Endothelial cell of umbilical vein (primary cell): ENCODE measurements at regions not wholly inside any gene's neighbourhood (a gene's known extent, or its start where the extent isn't known, plus 50 kb on each side); places are given as distances from the start of the nearest gene placed in this dataset.

ENCODE experiments used
- BruUV-seq: library from RNA; stranded (reverse); fragments of 400-500 nt; replicated peaks from 2 replicates; lab custom pipeline; 2021; lab: Mats Ljungman, UMichigan
- CTCF ChIA-PET: fragments of 300-600, 350-600 bp; sonication (Branson Sonifier 250); formaldehyde crosslinking; loops from one replicate; lab custom pipeline; 2021; ENCODE audit warnings: antibody characterized with exemption, inconsistent platforms; lab: Charles Lee
- POLR2A ChIA-PET: fragments of 300-600, 350-600 bp; sonication (Branson Sonifier 250); formaldehyde crosslinking; loops from one replicate; lab custom pipeline; 2021; ENCODE audit warnings: antibody characterized with exemption, inconsistent platforms; lab: Charles Lee
- DNase-seq: peaks from one replicate; pipeline ENCODE4 v3.0.0-alpha.2; 2011; ENCODE audit warnings: low read depth, low spot score
- FAIRE-seq: peaks from 2 replicates; lab custom pipeline; 2011; peaks lifted over from hg19 to GRCh38; lab: Jason Lieb, UNC
- H2AFZ ChIP-seq: 2 replicates; pipeline ENCODE4 v1.6.0; 2012; ENCODE audit warnings: low read depth, low read length, control low read depth, inconsistent platforms
- H3K27ac ChIP-seq: 2 replicates; pipeline ENCODE4 v1.5.1; 2011; ENCODE audit warnings: low read depth, mild to moderate bottlenecking, control low read depth, low read length, moderate library complexity; ENCODE audit not compliant: insufficient read depth
- H3K27me3 ChIP-seq, 2 experiments: 2 replicates each; pipeline versions ENCODE4 v1.6.0 to v1.6.1; 2011; ENCODE audit warnings: low read length in 2 of 2, mixed read lengths in 1 of 2; ENCODE audit not compliant: control insufficient read depth in 2 of 2, insufficient read depth in 2 of 2
- H3K36me3 ChIP-seq, 2 experiments: 2 replicates in 1 of 2; 3 replicates in 1 of 2; pipeline ENCODE4 v1.5.1; 2011; ENCODE audit warnings: low read length in 2 of 2, mild to moderate bottlenecking in 1 of 2, moderate library complexity in 1 of 2; ENCODE audit not compliant: control insufficient read depth in 2 of 2, insufficient read depth in 2 of 2; ENCODE audit errors: extremely low read depth in 1 of 2
- H3K4me1 ChIP-seq: 3 replicates; pipeline ENCODE4 v1.5.1; 2011; ENCODE audit warnings: mild to moderate bottlenecking, low read length; ENCODE audit not compliant: control insufficient read depth, insufficient read depth; ENCODE audit errors: extremely low read depth
- H3K4me2 ChIP-seq: 2 replicates; pipeline ENCODE4 v1.6.1; 2011; ENCODE audit warnings: low read length, control low read depth, mixed read lengths; ENCODE audit not compliant: insufficient read depth
- H3K4me3 ChIP-seq, 3 experiments: fragments of 200-600 bp in 1 of 3; sonication (generic), shearing (Covaris generic) in 1 of 3; replicated peaks in 1 of 3; 2 replicates each; pipeline ENCODE4 v1.5.1; 2011 to 2016; ENCODE audit warnings: control low read depth in 3 of 3, low read length in 3 of 3, mild to moderate bottlenecking in 2 of 3, inconsistent platforms in 1 of 3, low read depth in 1 of 3, moderate library complexity in 1 of 3; ENCODE audit not compliant: insufficient read depth in 1 of 3
- H3K79me2 ChIP-seq: 2 replicates; pipeline ENCODE4 v1.6.0; 2012; ENCODE audit warnings: low read length, inconsistent platforms; ENCODE audit not compliant: control insufficient read depth, insufficient read depth
- H3K9ac ChIP-seq: replicated peaks from 2 replicates; pipeline ENCODE3; 2011; ENCODE audit warnings: low read length, control low read depth; ENCODE audit not compliant: insufficient read depth; ENCODE audit errors: extremely low read depth
- H3K9me1 ChIP-seq: replicated peaks from 3 replicates; pipeline ENCODE4 v1.6.0; 2011; ENCODE audit warnings: mild to moderate bottlenecking, low read length; ENCODE audit not compliant: control insufficient read depth, insufficient read depth; ENCODE audit errors: extremely low read depth
- H3K9me3 ChIP-seq: replicated peaks from 2 replicates; pipeline ENCODE4 v1.5.1; 2012; ENCODE audit warnings: low read length, inconsistent platforms; ENCODE audit not compliant: control insufficient read depth, insufficient read depth
- H4K20me1 ChIP-seq: replicated peaks from 2 replicates; pipeline ENCODE3; 2011; ENCODE audit warnings: mild to moderate bottlenecking, low read length; ENCODE audit not compliant: control insufficient read depth, insufficient read depth; ENCODE audit errors: extremely low read depth
- CTCF ChIP-seq, 2 donors: IDR thresholded peaks; 1 replicate in 1 of 2; 2 replicates in 1 of 2; pipeline ENCODE4 v1.5.1; 2011; ENCODE audit warnings: low read length in 2 of 2, mild to moderate bottlenecking in 2 of 2, moderate library complexity in 2 of 2, control low read depth in 1 of 2, inconsistent platforms in 1 of 2, low read depth in 1 of 2; ENCODE audit not compliant: insufficient read depth in 1 of 2; ENCODE audit errors: extremely low read depth in 1 of 2
- EZH2 ChIP-seq: IDR thresholded peaks from 2 replicates; pipeline ENCODE4 v1.6.1; 2012; ENCODE audit warnings: borderline replicate concordance, low read depth, mild to moderate bottlenecking, moderate library complexity, low read length, inconsistent platforms; ENCODE audit not compliant: severe bottlenecking
- FOS ChIP-seq: IDR thresholded peaks from 2 replicates; pipeline ENCODE4 v1.6.1; 2011; ENCODE audit warnings: mild to moderate bottlenecking, low read length, moderate library complexity, borderline replicate concordance; ENCODE audit not compliant: insufficient read depth
- GATA2 ChIP-seq: IDR thresholded peaks from 2 replicates; pipeline ENCODE4 v1.7.0; 2011; ENCODE audit warnings: low read depth, mild to moderate bottlenecking, moderate library complexity, mixed read lengths, low read length; ENCODE audit not compliant: insufficient read length, insufficient read depth
- JUN ChIP-seq: IDR thresholded peaks from 2 replicates; pipeline ENCODE4 v1.6.1; 2011; ENCODE audit warnings: borderline replicate concordance, low read depth; ENCODE audit not compliant: insufficient read length, insufficient read depth
- MYC ChIP-seq: IDR thresholded peaks from one replicate; pipeline ENCODE4 v1.6.1; 2011; ENCODE audit warnings: mild to moderate bottlenecking, low read depth, low read length
- POLR2A ChIP-seq: IDR thresholded peaks from 2 replicates; pipeline ENCODE4 v1.6.1; 2012; ENCODE audit warnings: low read depth, mild to moderate bottlenecking, control low read depth, low read length
- POLR2AphosphoS5 ChIP-seq: IDR thresholded peaks from 2 replicates; pipeline ENCODE4 v1.6.1; 2012; ENCODE audit warnings: low read depth, mild to moderate bottlenecking, control low read depth, low read length, moderate library complexity; ENCODE audit not compliant: insufficient read depth
- dilution Hi-C: fragments of 300-500 bp; cut with MboI; formaldehyde crosslinking; loops from one replicate; pipeline ENCODE4 v1.15.0; 2019; ENCODE audit warnings: low sequenced_read_pairs; ENCODE audit not compliant: extremely low pct_ligation_motif_present
- intact Hi-C: fragments of 100-400 bp; cut with micrococcal nuclease; formaldehyde crosslinking; loops from one replicate; pipeline ENCODE4 v1.10.0; 2022
- TF ChIP-seq, protein P1 (sequence below): IDR thresholded peaks from 2 replicates; pipeline ENCODE4 v1.6.1; 2011; ENCODE audit not compliant: insufficient read depth, insufficient read length

DNA sequence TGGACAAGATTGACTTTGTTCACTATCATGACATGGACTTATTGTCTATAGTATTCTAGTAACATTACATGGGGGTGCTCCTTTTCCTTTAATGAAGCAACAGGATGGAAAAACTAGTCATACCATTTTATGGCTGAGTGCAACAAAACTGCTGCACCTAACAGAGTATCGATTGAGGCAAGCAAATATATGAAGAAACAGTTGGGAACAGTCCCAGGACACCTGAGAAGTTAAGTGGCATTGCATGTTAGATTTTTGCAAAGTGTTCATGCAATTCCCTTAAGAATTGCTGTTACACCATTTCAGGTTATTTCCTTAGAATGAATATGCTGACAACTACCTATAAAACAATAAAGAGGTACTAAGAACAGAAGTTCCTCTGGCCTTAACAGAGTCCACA is 541.5 kb upstream of the ANO3 start:
- Histone ChIP-seq H3K27me3 (no peaks in the 10 kb centered on the region), H3K36me3 (no peaks in the 10 kb centered on the region), H4K20me1 (no peaks in the 10 kb centered on the region), H3K4me3 (no peak overlapping the region), H3K9me1 (no peaks in the 10 kb centered on the region), H3K27ac (no peak overlapping the region), H3K4me1 (no peaks in the 10 kb centered on the region), H3K79me2 (no peaks in the 10 kb centered on the region), H3K9me3 (no peaks in the 10 kb centered on the region), H3K9ac (no peak overlapping the region), H3K4me2 (no peak overlapping the region), H2AFZ (no peak overlapping the region)
- intact Hi-C loops, result no loop called here
- FAIRE-seq (no peak), DNase-seq (no peak)
- TF ChIP-seq MYC, result no peak
- no peak for TF ChIP-seq FOS
- no peak for TF ChIP-seq JUN
- TF ChIP-seq EZH2, result no peak
- TF ChIP-seq CTCF (IDR thresholded peaks at IDR 0.05; ENCODE audit: extremely low read depth in 1 of 2, insufficient read depth in 1 of 2, low read depth in 1 of 2, low read length in 2 of 2), result no peak
- no peak for TF ChIP-seq GATA2
- TF ChIP-seq POLR2AphosphoS5, result no peak
- TF ChIP-seq POLR2A, result no peak
- TF ChIP-seq, protein P1, sequence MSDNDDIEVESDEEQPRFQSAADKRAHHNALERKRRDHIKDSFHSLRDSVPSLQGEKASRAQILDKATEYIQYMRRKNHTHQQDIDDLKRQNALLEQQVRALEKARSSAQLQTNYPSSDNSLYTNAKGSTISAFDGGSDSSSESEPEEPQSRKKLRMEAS, result no peak
- POLR2A ChIA-PET, result no interaction called here
- CTCF ChIA-PET, result no interaction called here
- dilution Hi-C loops, result no loop called here
- BruUV-seq, result no TSS peak
